HCEC 1CT (cell line): ENCODE measurements at regions not wholly inside any gene's neighbourhood (a gene's known extent, or its start where the extent isn't known, plus 50 kb on each side); places are given as distances from the start of the nearest gene placed in this dataset.
A peak's percentile ranks its signal among the peaks of the same experiment; 100 is the strongest.
"Not testable (repeated sequence)": the region's sequence is repeated elsewhere in the genome, so short reads cannot be mapped to it uniquely, and the experiment has no call there.

Source experiments
- DNase-seq: peaks from one replicate; pipeline ENCODE4 v3.0.0-alpha.2; 2017

GRCh38 chr9:80500300-80500699 lies 928.5 kb downstream of the TLE4 start:
- DNase-seq = no peak

- DNase-seq = no peak
Measured at GRCh38 chr9:80498001-80498555, 926.3 kb downstream of the TLE4 start.

GRCh38 chr9:80496901-80497556 lies 925.3 kb downstream of the TLE4 start:
- DNase-seq = no peak

GRCh38 chr9:80493258-80493657 lies 921.5 kb downstream of the TLE4 start:
- no peak for DNase-seq

- no peak for DNase-seq
Measured at GRCh38 chr9:80492221-80492620, 920.5 kb downstream of the TLE4 start.

GRCh38 chr9:80491086-80491696 lies 919.4 kb downstream of the TLE4 start:
- DNase-seq = no peak

GRCh38 chr9:80489329-80489728 lies 917.6 kb downstream of the TLE4 start:
- no peak for DNase-seq

GRCh38 chr9:80485420-80486250 lies 913.9 kb downstream of the TLE4 start:
- peak; percentile 29 for DNase-seq

GRCh38 chr9:80482251-80482650 lies 910.5 kb downstream of the TLE4 start:
- DNase-seq = not testable (repeated sequence)

- DNase-seq = peak; percentile 32
Measured at GRCh38 chr9:80467632-80468031, 895.9 kb downstream of the TLE4 start.

GRCh38 chr9:80465556-80465955 lies 893.8 kb downstream of the TLE4 start:
- DNase-seq = no peak

GRCh38 chr9:80449513-80449912 lies 877.7 kb downstream of the TLE4 start:
- no peak for DNase-seq

GRCh38 chr9:80448996-80449395 lies 877.2 kb downstream of the TLE4 start:
- no peak for DNase-seq

- DNase-seq = no peak
Measured at GRCh38 chr9:80447876-80448275, 876.1 kb downstream of the TLE4 start.

GRCh38 chr9:80440724-80441123 lies 869.0 kb downstream of the TLE4 start:
- DNase-seq = no peak

- no peak for DNase-seq
Measured at GRCh38 chr9:80437825-80438224, 866.1 kb downstream of the TLE4 start.

- DNase-seq = no peak
Measured at GRCh38 chr9:80437091-80437640, 865.4 kb downstream of the TLE4 start.

- DNase-seq = no peak
Measured at GRCh38 chr9:80435591-80435990, 863.8 kb downstream of the TLE4 start.

GRCh38 chr9:80426992-80427391 lies 855.2 kb downstream of the TLE4 start:
- DNase-seq = no peak

GRCh38 chr9:80417211-80417773 lies 845.5 kb downstream of the TLE4 start:
- no peak for DNase-seq

- DNase-seq = no peak
Measured at GRCh38 chr9:80410106-80410505, 838.3 kb downstream of the TLE4 start.

- no peak for DNase-seq
Measured at GRCh38 chr9:80407220-80407619, 835.5 kb downstream of the TLE4 start.

GRCh38 chr9:80401243-80401642 lies 829.5 kb downstream of the TLE4 start:
- DNase-seq = no peak
